ENCODE measurements at regions not wholly inside any gene's neighbourhood (a gene's known extent, or its start where the extent isn't known, plus 50 kb on each side); places are given as distances from the start of the nearest gene placed in this dataset.
"Not testable (repeated sequence)": the region's sequence is repeated elsewhere in the genome, so short reads cannot be mapped to it uniquely, and the experiment has no call there.

DNA sequence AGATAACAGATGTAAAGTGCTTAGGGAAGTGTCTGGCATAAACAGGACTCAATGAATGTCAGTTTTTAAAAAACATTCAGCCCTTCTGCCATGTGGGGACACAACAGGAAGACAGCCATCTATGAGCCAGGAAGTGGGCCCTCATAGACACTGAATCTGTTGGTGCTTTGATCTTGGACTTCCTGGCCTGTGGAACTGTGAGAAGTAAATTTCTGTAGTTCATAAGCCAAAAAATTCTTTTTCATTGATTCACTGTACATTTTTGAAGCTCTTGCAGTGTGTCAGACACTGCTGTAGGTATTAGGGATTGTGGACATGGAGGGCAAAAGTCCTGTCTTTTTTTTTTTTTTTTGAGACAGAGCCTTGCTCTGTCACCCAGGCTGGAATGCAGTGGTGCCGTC, 188.6 kb downstream of the HIPK3 start:
- DNase-seq, result no peak
- intact Hi-C loops (cut with DNase I), result no loop called here

DNA sequence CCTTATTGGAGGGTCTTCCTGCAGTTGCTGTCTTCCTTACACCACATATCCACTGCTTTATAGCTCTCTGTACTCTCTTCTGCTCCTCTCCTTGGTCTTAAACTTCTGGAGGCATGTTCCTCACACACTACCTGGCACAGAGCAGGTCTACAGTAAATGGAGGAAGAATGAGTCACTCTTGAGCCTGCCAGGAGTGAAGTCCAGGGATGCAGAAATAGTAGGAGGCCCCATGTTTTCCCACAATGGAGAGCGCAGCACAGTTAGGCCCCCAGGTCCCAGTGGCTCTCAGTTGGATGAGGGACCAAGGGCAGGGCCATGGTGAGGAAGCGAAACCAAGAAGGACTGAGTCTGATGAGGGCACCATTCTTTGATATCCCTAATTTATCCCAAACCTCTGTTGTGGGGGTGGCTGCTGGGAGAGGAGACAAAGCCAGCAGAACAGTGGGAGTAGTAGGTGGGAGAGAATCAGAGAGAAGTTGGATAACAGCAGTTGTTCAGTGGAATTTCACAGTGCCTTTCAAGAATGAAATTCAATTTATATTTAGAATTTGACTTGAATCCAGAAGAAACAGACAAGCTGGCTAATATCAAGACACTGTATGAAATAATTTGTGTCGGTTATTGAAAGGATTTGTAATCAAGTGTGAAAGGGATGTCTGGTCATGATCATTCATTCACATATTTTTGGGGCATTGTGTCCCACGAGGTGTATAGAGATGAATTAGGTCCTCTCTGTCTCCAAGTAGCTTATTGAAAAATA, 187.8 kb downstream of the HIPK3 start:
- intact Hi-C loops (cut with DNase I), result no loop called here
- DNase-seq, result peak in 34 of 42 donors; percentile 2 to 77 (median 33)

GRCh38 chr11:33443684-33444083, 186.5 kb downstream of the HIPK3 start:
- DNase-seq, result no peak
- intact Hi-C loops (cut with DNase I), result no loop called here

DNA sequence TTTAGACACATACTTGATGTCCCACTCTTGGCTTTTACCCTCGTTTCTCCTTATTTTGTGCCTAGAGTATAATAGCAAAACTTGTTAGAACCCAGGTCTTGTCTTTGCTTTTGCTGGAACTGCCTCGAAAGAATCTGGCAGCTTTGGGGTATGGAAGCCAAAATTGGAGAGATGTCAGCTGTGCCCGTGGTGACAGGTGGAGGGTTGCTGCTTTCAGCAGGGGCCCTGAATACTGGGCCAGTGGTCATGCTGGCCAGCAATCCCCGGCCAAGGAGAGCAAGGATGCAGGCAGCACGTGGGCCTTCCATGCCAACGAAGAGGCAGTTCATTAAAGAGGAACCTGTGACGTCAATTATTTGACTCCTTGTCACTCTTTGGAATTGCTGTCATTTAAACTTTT, 181.1 kb downstream of the HIPK3 start:
- intact Hi-C loops (cut with DNase I), result no loop called here
- peak in 3 of 42 donors; percentile 9 to 16 (median 9) for DNase-seq

GRCh38 chr11:33437529-33437928, 180.3 kb downstream of the HIPK3 start:
- intact Hi-C loops (cut with DNase I), result no loop called here
- no peak for DNase-seq

DNA sequence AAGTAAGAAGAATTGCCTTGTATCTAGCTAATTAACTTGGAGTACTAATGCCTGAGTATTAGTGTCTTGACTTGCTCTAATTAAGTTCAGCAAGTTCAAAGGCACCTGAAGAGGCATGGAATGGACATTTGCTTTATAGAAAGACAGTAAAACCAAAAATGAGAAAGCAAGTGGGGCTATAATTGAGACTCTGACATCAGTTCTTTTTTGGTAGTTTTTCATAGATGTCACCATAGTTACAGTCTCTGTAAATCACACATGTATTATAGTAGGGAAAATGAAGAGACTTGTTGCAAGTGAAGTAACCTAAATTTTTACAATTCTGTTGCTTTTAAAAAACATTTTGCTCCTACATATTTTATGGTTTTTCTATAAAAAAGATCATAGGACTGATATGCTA, 178.0 kb downstream of the HIPK3 start:
- intact Hi-C loops (cut with DNase I), result no loop called here
- DNase-seq, result no peak

- intact Hi-C loops (cut with DNase I), result no loop called here
- no peak for DNase-seq
Measured at GRCh38 chr11:33434294-33434693, 177.1 kb downstream of the HIPK3 start.

DNA sequence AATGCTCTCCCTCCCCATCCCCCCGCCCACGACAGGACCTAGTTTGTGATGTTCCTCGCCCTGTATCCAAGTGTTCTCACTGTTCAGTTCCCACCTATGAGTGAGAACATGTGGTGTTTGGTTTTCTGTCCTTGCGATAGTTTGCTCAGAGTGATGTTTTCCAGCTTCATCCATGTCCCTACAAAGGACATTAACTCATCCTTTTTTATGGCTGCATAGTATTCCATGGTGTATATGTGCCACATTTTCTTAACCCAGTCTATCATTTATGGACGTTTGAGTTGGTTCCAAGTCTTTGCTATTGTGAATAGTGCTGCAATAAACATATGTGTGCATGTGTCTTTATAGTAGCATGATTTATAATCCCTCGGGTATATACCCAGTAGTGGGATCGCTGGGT, 171.3 kb downstream of the HIPK3 start:
- DNase-seq; intact Hi-C loops (cut with DNase I): not testable (repeated sequence)

DNA sequence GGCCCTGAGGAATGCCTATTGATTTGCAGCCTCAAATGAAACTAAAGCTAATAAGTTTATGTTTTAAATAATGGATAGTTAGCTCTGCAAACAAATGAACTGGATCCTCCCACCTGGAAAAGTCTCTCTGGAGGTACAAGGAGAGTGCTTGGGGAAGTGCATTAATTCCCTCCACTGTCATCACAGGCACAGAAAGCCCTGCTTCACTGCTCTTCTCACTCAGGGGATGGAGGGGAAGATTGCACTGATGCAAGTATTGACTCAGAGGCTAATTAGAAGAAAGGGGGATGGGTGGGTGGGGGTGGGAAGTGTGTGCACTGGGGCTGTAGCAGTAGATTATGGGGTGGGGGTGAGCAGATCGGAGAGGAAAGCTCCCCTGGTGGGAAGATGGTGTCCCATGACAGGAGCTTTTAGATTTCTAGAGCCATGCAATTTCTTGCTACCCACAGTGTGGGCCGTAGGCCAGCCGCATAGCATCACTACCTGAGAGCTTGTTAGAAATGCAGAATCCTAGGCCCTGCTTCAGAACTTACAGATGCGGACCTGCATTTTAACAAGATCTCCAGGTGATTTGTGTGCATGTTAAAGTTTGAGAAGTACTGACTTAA, 163.9 kb downstream of the HIPK3 start:
- intact Hi-C loops (cut with DNase I), result no loop called here
- no peak for DNase-seq

GRCh38 chr11:33419924-33420323, 162.7 kb downstream of the HIPK3 start:
- intact Hi-C loops (cut with DNase I), result no loop called here
- DNase-seq, result no peak

DNA sequence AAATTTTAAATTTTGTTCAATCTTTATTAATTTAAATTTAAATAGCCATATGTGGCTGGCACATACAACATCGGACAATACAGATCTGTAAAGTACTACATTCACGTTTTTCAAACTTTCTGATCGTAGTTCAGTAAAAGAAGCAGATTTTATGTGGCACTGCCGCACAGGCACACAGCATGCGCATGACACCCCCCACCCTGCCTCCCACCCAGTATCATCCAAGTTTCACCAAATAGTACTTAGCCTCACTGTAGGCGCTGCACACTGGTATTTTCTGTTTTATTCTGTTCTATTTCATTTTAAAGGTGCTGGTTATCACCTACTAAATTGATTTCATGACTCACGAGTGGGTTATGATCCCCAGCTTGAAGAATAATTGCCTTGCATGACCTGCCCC, 159.9 kb downstream of the HIPK3 start:
- peak in 25 of 42 donors; percentile 4 to 72 (median 32) for DNase-seq
- intact Hi-C loops (cut with DNase I), result no loop called here

DNA sequence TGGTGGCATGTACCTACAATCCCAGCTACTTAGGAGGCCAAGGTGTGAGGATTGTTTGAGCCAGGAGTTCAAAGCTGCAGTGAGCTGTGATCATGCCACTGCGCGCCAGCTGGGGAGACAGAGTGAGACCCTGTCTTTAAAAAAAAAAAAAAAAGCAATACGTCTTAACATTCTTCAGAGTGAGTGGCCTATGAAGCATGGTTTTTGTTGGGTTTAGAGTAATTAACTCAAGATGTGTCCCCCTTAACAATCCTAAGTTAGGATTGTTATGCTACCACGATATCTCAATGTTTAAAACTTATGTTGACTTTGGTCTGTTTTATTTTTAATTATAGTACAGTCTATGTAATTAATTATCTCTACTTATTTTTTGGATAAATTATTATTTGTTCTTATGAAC, 156.1 kb downstream of the HIPK3 start:
- no peak for DNase-seq
- intact Hi-C loops (cut with DNase I), result no loop called here

- peak in 6 of 42 donors; percentile 11 to 49 (median 24) for DNase-seq
- intact Hi-C loops (cut with DNase I), result no loop called here
Measured at GRCh38 chr11:33412241-33412640, 155.1 kb downstream of the HIPK3 start.

GRCh38 chr11:33411751-33412150, 154.6 kb downstream of the HIPK3 start:
- no peak for DNase-seq
- intact Hi-C loops (cut with DNase I), result no loop called here

- DNase-seq, result no peak
- intact Hi-C loops (cut with DNase I), result no loop called here
Measured at GRCh38 chr11:33410086-33410765, 153.0 kb downstream of the HIPK3 start.
